GM18873 (cell line): ENCODE measurements at regions not wholly inside any gene's neighbourhood (a gene's known extent, or its start where the extent isn't known, plus 50 kb on each side); places are given as distances from the start of the nearest gene placed in this dataset.

Source experiments
- ATAC-seq: cut with Tn5 transposase; IDR thresholded peaks from one replicate; pipeline ENCODE4 v1.9.1; 2021; ENCODE audit warnings: mild to moderate bottlenecking, moderate library complexity, moderate number of reproducible peaks; ENCODE audit not compliant: unreplicated experiment, low FRiP score

DNA sequence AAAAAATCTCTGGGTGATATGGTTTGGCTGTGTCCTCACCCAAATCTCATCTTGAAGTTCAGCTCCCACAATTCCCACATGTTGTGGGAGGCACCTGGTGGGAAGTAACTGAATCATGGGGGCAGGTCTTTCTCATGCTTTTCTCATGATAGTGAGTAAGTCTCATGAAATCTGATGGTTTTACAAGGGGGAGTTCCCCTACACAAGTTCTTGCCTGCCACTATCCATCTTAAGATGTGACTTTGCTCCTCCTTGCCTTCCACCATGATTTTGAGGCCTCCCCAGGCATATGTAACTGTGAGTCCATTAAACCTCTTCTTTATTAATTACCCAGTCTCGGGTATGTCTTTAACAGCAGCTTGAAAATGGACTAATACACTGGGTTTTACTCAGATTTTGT is 513.9 kb downstream of the TLE4 start:
- ATAC-seq, result no peak

DNA sequence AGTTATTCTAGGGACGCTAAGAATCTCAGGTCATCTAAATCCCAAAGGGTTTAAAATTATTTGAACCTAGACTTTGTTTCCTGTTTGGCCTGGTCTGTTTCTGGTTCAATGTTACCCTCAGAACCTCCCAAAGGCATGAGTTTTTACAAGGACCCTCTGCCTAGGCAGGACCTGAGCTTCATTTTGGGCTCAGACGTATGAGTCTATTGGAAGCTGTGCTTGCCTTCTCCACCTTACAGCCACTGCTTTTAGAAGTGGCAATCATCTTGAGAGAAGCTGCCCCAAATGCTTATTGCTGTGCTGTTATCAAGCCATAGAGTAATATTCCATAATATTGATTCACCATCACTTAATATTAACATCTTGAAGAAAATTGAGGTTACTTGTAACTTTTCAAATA is 510.4 kb downstream of the TLE4 start:
- no peak for ATAC-seq

DNA sequence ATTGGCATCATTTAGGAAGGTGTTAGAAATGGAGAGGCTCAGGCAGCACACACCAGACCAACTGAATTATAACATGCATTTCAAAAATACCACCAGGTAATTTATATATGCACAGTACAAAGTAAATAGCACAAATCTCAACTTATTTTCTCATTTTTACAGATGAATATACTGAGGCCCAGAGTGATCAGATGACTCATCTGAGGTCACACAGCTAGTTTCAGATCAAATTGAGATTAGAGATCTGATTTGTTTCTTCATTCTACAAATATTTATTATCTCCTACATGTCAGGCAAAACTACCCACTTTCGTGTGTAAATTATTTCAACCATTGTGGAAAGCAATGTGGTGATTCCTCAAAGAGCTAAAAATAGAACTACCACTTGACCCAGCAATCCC is 507.1 kb downstream of the TLE4 start:
- no peak for ATAC-seq

DNA sequence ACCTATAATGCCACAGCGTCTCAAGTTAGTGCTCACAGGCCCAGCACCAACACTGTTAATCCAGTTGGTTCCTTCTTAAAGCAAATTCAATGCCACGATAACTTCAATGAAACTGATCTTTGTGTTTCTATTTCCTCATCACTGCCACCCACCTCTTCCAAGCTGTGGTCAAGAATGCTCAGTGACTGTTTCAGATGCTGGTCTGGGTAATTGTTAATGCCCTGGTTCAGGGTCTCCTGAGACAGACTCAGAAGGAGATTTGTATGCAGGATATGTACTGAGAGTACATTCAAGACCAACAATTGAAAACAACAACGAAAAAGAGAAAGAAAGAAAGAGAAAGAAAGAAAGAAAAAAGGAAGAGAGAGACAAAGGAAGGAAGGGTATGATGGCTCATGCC is 505.3 kb downstream of the TLE4 start:
- ATAC-seq, result no peak

DNA sequence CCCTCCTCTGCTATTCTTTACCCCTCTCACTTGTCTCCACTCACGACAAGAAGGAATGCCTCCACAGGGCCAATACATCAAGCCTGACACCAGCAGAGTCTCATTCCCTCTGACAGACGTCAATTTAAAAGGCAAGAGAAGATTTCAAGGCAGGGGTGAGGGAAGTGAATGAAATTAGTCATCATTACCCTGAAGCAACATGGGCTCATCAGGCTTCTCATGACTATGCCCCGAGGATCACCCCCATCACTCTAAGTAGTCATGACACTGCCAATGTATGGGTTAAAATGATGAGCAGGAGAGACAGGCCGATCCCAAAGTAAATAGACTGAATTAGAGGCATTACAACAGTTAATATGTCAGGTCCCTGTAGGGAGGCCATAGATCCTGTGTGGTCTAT is 504.4 kb downstream of the TLE4 start:
- no peak for ATAC-seq

DNA sequence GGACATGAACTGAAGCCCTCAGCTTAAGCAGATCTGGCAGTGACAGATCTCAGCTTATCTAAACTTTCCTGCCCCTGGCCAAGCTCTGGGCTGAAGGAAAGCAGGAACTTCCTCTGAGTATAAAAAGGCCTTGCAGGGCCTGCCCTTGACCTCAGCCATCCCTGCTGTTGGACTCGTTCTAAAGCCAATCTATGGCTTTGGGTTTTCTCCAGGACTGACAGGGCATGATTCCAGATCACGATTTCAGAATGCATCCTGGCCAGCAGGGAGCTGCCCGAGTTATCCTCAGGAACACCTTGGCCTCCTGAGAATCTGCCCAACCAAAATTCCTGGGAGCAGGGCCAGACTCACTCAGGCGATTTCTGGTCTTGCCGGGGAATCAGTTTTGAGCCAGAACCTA is 502.7 kb downstream of the TLE4 start:
- ATAC-seq, result no peak

DNA sequence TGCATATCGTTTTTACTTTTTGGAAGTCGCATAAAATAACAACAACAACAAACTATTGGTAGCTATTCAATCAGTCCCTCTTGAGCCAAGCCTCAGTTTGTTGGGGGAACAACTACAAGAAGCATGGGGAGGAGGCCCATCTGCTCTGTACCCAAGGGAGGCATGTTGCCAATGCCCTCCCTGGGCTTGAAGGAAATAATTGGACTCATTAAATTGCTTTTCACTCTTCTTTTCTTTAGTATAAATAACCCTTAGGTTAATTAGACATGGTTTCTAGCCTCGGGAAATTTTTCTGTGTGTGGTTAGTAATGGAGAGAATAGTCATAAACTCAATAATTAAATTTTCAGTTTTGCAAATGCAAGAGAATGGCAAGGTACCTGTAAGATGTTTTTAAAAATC is 500.7 kb downstream of the TLE4 start:
- ATAC-seq, result no peak

DNA sequence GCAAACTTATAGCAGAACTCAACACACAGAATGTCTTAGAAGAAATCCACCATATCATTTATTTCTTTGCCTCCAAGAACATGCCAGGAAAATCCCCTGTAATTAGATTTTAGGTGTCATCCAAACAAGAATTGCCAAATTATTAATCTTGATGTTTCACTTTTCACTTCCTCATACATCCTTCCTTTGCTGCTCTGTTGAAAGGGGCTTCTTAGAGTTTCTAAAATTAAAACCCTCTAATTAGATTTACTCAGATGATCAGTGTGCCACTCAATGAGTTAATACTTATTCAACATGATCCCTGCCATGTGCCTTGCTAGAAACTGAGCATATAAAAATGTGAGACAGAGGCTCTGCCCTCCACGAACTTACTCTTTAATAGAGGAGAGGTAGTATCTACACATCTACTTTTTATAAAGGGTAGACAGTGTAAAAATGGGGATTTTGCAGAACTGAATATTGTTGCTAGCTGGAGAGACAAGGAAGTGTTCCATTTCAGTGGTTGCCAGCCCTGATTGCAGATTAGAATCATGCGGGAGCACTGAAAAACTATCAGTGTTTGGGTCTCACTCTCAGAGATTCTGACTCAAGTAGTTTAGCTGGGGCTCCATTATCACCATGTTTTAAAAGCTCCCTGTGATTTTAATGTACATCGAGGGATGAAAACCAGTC is 498.4 kb downstream of the TLE4 start:
- no peak for ATAC-seq

DNA sequence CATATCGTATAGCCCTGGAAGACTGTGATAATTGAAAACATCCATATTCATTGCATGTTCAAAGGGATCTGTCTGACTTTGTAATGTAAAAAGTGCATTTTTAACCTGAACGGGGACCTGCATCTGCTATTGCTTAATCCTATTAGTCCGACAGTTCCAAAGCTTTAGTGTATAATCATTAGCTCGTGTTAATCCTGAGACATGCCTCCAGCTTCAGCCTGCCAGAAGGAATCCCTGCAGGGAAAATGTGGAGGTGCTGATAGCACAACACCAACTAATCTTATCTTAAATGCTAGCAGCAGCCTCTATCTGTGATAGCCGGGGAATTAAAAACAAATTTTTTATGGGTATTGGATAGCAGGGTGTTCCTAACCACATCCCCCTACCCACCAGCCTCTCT is 495.2 kb downstream of the TLE4 start:
- no peak for ATAC-seq

DNA sequence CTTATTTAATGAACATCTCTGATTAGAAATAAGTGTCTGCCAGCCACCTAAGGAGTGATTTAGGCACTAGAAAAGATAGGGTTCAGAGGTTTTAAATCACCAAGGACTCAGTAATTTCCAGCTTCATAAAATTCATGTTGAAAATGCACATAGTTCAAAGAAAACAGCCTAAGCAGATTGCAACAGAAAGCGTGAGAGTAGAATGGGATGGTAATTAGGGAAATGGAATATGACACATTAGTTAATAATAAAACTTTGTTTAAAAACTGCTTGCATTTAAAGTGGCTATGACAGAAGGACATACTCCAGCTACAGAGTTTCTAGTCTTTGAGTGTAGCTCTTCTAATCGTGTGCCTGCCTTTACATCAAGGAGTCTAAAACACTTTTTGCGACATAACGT is 490.8 kb downstream of the TLE4 start:
- no peak for ATAC-seq

DNA sequence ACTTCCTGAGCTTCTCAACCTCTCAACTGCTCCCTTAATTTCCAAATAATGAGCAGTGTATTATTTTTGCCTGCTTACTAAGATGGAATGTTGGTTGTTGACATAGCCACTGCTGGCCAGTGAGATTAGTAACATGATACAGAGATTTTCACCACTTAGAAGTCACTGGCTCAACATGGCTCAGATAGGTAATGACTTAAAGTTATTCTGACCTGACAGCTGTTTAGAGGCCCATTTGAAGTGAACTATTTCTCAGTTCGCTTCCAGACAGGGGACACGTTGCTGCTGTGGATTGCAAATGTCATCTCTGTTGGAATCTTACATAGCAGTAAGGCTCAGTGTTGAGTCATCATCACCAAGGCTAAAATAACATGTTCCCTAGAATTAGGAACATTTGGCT is 490.2 kb downstream of the TLE4 start:
- no peak for ATAC-seq

DNA sequence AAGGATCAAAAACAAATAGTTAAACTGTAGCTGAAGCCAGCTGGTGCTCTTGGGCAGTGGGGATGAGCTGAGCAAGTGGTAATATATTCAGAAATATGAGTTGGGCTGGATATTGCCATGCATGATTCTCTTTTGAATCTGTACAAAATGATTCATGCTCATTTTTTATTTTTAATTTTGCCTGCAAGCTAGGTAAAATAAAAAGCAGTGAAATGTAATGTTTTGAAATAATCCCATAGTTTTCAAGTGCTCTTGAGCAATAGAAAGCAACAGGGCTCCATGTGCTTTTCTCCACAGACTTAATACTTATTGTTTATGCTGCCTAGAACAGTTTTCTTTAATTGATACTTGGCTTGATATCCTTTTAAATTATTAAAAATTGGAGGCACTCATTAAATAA is 489.3 kb downstream of the TLE4 start:
- ATAC-seq, result no peak

DNA sequence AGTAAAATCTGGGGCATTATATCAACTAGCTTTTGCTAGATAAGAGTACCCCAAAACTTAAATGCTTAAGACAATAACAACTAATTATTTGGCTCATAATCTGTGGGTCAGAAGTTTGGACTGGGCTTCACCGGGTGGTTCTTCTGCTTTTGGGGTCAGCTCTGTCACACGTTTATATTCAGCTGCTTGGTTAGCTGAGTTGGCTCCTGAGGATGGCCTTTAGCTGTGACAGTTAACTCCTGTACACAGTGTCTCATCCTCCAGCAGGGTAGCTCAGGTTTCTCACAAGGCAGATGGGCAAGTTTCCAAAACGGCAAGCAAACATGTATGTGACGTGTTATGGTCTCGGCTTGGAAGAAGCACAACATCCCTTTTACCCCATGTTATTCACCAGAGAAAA is 488.2 kb downstream of the TLE4 start:
- no peak for ATAC-seq

DNA sequence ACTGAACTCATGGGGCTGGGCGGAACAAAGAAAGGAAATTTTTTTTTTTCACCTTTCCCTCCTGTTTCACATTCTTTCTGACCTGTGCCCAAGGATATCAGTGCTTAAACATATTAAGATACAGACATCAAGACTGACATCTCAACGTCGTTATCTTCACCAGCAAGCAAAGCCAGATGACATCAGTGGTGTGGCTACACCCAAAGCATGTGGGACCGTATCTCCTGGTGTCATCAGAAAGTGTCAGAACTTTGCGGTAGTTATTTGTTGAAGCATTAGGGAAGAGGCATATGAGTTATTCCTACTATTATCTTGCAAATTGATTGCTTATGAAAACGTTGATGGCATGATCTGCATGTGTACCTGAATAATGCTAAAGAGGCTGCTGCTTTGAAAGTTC is 487.4 kb downstream of the TLE4 start:
- no peak for ATAC-seq

DNA sequence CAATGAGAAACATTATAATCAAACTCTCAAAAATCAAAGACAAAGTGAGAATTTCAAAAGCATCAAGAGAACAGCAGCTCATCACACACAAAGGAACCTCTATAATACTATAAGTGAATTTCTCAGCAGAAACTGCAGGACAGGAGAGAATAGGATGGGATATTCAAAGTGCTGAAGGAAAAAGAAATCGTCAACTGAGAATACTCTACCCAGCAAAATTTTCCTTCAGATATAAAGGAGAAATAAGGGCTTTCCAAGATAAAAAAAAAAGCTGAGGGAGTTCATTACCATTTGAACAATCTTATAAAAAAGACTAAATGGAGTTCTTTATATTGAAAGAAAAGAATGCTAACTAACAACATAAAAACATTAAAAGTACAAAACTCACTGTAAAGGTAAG is 481.1 kb downstream of the TLE4 start:
- no peak for ATAC-seq

DNA sequence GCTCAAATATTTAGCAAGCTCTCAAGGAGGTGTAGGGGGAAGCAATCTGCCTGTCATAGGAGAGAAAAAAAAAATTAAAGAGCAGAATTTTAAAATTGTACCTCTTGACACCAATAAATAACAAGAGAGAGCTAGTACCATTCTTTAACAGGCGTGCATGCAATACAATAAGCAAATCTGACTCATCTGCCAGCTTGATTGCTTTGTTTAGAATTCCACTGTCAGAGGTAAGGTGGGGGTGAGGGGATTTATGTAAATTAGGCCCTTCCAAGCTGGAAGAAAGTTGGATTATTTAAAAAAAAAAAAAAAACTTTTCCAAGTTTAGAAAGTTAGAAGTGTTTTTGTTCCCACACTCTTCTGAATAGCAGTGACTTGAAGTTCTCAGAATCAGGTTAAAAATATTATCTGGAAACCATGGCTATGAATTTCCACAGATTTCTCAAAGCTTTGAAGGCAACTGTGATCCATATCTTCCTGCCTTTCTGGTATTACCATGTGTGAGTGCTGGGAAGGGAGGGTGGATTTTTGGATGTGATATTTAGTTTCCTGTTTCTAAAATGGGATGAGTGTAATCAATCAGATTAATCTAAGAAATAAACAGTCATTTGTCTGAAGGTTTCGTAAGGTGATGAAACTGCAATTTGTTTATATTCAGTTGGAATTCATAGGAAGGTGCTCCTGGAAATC is 477.5 kb downstream of the TLE4 start:
- ATAC-seq, result no peak

DNA sequence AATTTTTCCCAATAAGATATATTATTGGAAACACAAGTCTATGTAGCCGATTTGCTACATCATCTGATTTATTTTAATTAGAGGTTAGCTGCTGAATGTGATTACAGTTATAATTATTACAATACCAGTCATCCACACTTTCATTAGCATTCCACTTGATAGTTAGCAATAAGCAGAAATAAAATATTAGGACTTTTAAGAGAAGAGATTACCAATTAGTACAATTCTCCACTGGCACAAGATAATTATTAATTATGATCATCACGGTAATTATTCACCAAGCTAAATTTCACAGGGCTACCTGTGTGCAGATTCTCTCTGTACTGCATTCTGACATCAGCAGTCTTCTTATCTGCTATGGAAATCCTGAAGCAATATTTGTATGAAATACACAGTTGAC is 474.7 kb downstream of the TLE4 start:
- ATAC-seq, result no peak

DNA sequence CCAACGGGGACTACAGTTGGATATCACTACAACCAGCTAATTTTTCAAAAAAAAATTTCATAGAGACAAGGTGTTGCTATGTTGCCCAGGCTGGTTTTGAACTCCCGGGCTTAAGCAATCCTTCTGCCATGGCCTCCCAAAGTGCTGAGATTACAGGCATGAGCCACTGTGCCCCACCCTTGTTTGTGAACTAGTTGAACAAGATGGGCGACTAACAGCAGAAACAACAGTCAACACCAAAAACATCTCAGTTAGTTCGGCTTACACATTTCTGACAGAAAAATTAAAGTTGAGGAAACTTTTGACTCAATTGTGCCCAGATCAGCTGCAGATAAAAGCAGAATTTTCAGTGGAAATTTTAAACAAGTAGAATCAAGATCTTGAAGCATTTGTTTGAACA is 470.1 kb downstream of the TLE4 start:
- no peak for ATAC-seq

DNA sequence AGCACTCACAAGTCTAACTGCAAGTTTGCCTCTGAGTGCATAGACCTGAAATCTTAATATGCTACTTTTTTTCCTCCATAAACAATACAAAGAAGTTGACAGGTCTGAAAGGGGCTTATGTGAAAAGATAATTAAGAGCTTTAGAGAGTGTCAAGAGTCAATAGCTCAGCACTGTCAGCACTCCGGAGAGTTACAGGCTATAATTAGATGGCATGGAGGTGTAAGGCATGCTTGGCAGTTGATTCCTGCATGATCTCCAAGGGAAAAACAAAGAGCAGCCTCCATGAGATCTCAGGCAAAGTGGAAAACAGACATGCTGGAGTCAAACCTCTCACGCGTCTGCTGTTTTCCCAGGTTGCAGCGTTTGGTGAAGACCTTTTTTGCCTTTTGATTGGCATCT is 468.7 kb downstream of the TLE4 start:
- no peak for ATAC-seq

DNA sequence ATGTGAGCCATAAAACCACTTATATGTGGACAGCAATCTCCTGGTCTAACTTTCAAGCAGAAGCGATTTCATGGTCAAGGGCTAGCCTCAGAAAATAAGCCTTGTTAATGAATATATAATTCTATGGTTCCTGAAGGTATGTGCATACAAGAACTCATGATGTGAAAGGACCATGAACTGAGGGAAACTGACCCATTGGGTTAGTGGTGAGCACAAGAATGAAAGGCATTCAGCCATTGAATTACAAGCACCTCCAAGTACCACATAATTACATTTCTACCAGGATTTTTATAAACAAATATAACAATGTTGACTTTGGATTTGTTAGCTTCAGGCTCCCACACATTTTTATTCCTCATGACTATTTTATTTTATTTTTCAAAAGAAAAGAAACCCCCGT is 459.0 kb downstream of the TLE4 start:
- no peak for ATAC-seq

DNA sequence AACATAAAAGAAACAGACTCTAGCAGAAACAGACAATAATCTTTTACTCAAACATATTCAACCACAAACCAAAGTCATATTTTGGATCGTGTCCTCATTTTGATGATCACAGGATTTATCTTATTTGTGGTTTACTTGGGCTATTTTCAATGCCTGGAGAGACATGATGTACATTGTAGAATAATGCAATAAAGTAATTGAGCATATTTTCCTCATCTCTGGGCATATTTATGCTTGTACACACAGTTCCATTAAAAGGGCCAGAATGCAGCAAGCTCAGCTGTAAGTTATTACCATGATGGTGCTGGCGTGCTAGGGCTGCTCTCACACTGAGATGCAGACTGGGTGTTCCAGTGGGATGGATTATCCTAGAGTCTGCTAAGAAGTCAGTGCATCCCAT is 456.7 kb downstream of the TLE4 start:
- ATAC-seq, result no peak

DNA sequence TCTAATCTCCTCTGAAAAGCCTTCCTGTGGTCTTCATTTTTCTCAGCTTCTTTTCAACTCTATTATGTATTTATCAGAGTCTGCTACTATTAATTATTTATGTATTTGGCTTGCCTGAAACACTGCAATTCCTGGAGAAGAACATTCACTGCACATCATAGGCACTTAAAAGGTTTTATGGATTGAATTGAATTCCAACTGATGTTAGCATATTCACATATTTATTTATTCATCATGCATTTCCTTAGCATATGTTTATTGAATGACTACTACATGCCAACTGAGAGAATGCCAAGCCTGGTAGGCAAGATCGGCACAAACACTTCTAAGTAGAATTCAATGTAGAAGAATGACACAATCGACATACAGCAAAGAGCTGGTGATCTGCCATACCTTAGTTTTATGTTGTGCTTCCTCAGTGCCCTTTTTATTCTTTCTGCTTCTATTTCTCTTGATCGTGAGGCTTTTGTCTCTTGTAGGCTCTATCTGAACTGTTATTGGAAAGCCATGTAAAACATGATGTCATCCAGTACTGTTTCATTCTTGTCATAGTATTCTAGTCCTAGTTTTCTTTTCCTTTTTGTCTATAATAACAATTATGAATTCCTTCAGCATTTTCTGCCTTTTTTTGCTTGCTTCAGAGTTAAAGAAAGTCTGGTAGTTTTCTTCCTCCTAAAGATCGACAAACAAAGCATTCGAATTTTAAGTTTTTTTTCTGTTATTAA is 454.2 kb downstream of the TLE4 start:
- no peak for ATAC-seq
